ENCODE measurements at regions not wholly inside any gene's neighbourhood (a gene's known extent, or its start where the extent isn't known, plus 50 kb on each side); places are given as distances from the start of the nearest gene placed in this dataset.
"Not testable (repeated sequence)": the region's sequence is repeated elsewhere in the genome, so short reads cannot be mapped to it uniquely, and the experiment has no call there.

- no peak for DNase-seq
These were observed 256.0 kb downstream of the SV2B start for GRCh38 chr15:91356083-91356482.

- no peak for DNase-seq
These were observed 257.0 kb downstream of the SV2B start for GRCh38 chr15:91357011-91357410.

- DNase-seq = no peak
These were observed 257.4 kb downstream of the SV2B start for GRCh38 chr15:91357486-91357885.

GRCh38 chr15:91358405-91358804, 258.3 kb downstream of the SV2B start:
- no peak for DNase-seq

GRCh38 chr15:91361696-91362095, 261.6 kb downstream of the SV2B start:
- not testable (repeated sequence) for DNase-seq

GRCh38 chr15:91366111-91366510, 266.1 kb downstream of the SV2B start:
- no peak for DNase-seq

GRCh38 chr15:91368611-91369010, 268.6 kb downstream of the SV2B start:
- no peak for DNase-seq

GRCh38 chr15:91369823-91370222, 269.8 kb downstream of the SV2B start:
- peak in 1 of 3 donors; percentile 19 for DNase-seq

GRCh38 chr15:91371345-91371744, 271.3 kb downstream of the SV2B start:
- not testable (repeated sequence) for DNase-seq

GRCh38 chr15:91374336-91374735, 274.3 kb downstream of the SV2B start:
- DNase-seq = no peak

GRCh38 chr15:91376038-91376437, 276.0 kb downstream of the SV2B start:
- DNase-seq = no peak

GRCh38 chr15:91380114-91380513, 280.1 kb downstream of the SV2B start:
- DNase-seq = no peak

GRCh38 chr15:91383532-91383931, 283.5 kb downstream of the SV2B start:
- DNase-seq = no peak

GRCh38 chr15:91384189-91384730, 284.2 kb downstream of the SV2B start:
- peak; percentile 47 to 61 (median 54) for DNase-seq

- DNase-seq = no peak
These were observed 285.3 kb downstream of the SV2B start for GRCh38 chr15:91385311-91385710.

- peak in 2 of 3 donors; percentile 2 to 22 for DNase-seq
These were observed 293.1 kb downstream of the SV2B start for GRCh38 chr15:91393186-91393585.

GRCh38 chr15:91400481-91400880, 300.4 kb downstream of the SV2B start:
- peak in 1 of 3 donors; percentile 6 for DNase-seq

- no peak for DNase-seq
These were observed 307.3 kb downstream of the SV2B start for GRCh38 chr15:91407269-91407889.

- DNase-seq = no peak
These were observed 308.5 kb downstream of the SV2B start for GRCh38 chr15:91408476-91409076.

- no peak for DNase-seq
These were observed 309.3 kb downstream of the SV2B start for GRCh38 chr15:91409387-91409786.

GRCh38 chr15:91411586-91411985, 311.5 kb downstream of the SV2B start:
- DNase-seq = no peak

- DNase-seq = no peak
These were observed 312.3 kb downstream of the SV2B start for GRCh38 chr15:91412138-91412928.

GRCh38 chr15:91413142-91413541, 313.1 kb downstream of the SV2B start:
- DNase-seq = no peak

GRCh38 chr15:91414124-91414523, 314.1 kb downstream of the SV2B start:
- DNase-seq = no peak
